HuH-7 (cell line): ENCODE measurements at regions not wholly inside any gene's neighbourhood (a gene's known extent, or its start where the extent isn't known, plus 50 kb on each side); places are given as distances from the start of the nearest gene placed in this dataset.
"Not testable (repeated sequence)": the region's sequence is repeated elsewhere in the genome, so short reads cannot be mapped to it uniquely, and the experiment has no call there.

Experiments used
- DNase-seq: peaks from one replicate; pipeline ENCODE4 v3.0.0; 2011; ENCODE audit warnings: low spot score

- DNase-seq = no peak
Measured at GRCh38 chr2:183459466-183459865, 335.2 kb downstream of the NUP35 start.

- DNase-seq = no peak
Measured at GRCh38 chr2:183463821-183464220, 339.6 kb downstream of the NUP35 start.

GRCh38 chr2:183465048-183465447, 340.8 kb downstream of the NUP35 start:
- DNase-seq = no peak

- DNase-seq = no peak
Measured at GRCh38 chr2:183474912-183475695, 350.9 kb downstream of the NUP35 start.

- DNase-seq = no peak
Measured at GRCh38 chr2:183476490-183476889, 352.2 kb downstream of the NUP35 start.

- DNase-seq = no peak
Measured at GRCh38 chr2:183477296-183477695, 353.1 kb downstream of the NUP35 start.

- not testable (repeated sequence) for DNase-seq
Measured at GRCh38 chr2:183478941-183479595, 354.8 kb downstream of the NUP35 start.

- DNase-seq = no peak
Measured at GRCh38 chr2:183487326-183487725, 363.1 kb downstream of the NUP35 start.

- no peak for DNase-seq
Measured at GRCh38 chr2:183488421-183488820, 364.2 kb downstream of the NUP35 start.

GRCh38 chr2:183490489-183490888, 366.2 kb downstream of the NUP35 start:
- DNase-seq = no peak

- no peak for DNase-seq
Measured at GRCh38 chr2:183490914-183491313, 366.7 kb downstream of the NUP35 start.

- DNase-seq = no peak
Measured at GRCh38 chr2:183493040-183493439, 368.8 kb downstream of the NUP35 start.

- DNase-seq = no peak
Measured at GRCh38 chr2:183495079-183495478, 370.8 kb downstream of the NUP35 start.

GRCh38 chr2:183495589-183496267, 371.5 kb downstream of the NUP35 start:
- no peak for DNase-seq

- no peak for DNase-seq
Measured at GRCh38 chr2:183497861-183498260, 373.6 kb downstream of the NUP35 start.

- no peak for DNase-seq
Measured at GRCh38 chr2:183505911-183506310, 381.7 kb downstream of the NUP35 start.

GRCh38 chr2:183511154-183511553, 386.9 kb downstream of the NUP35 start:
- DNase-seq = no peak

GRCh38 chr2:183519371-183520056, 395.3 kb downstream of the NUP35 start:
- DNase-seq = no peak

- no peak for DNase-seq
Measured at GRCh38 chr2:183521911-183522310, 397.7 kb downstream of the NUP35 start.

GRCh38 chr2:183522489-183523266, 398.4 kb downstream of the NUP35 start:
- DNase-seq = no peak

GRCh38 chr2:183530333-183530901, 406.2 kb downstream of the NUP35 start:
- no peak for DNase-seq
